Natural killer cell (primary cell): ENCODE measurements at regions not wholly inside any gene's neighbourhood (a gene's known extent, or its start where the extent isn't known, plus 50 kb on each side); places are given as distances from the start of the nearest gene placed in this dataset.

Experiments
- ATAC-seq, 3 donors: fragments of 150-1000 bp in 2 of 3; fragments of 200-7000 bp in 1 of 3; cut with Tn5 transposase; 1 replicate in 1 of 3; 2 replicates in 2 of 3; pipeline ENCODE4 v1.10.0; 2021; ENCODE audit warnings: mild to moderate bottlenecking in 2 of 3, moderate library complexity in 2 of 3
- DNase-seq, 2 donors: peaks; one replicate each; pipeline versions ENCODE4 v3.0.0 to v3.0.0-alpha.2; 2013 to 2021; ENCODE audit warnings: mixed read lengths in 1 of 2
- H3K27ac ChIP-seq: one replicate; pipeline ENCODE4 v1.5.1; 2013; ENCODE audit warnings: mild to moderate bottlenecking, low read length
- H3K27me3 ChIP-seq: one replicate; pipeline ENCODE4 v1.6.1; 2013; ENCODE audit warnings: low read length; ENCODE audit not compliant: control insufficient read depth, insufficient read depth
- H3K36me3 ChIP-seq: one replicate; pipeline ENCODE4 v1.6.1; 2013; ENCODE audit warnings: low read length; ENCODE audit not compliant: control insufficient read depth, insufficient read depth
- H3K4me1 ChIP-seq: one replicate; pipeline ENCODE4 v1.6.1; 2013; ENCODE audit warnings: low read length; ENCODE audit not compliant: control insufficient read depth, insufficient read depth
- H3K4me3 ChIP-seq: one replicate; pipeline ENCODE4 v1.5.1; 2013; ENCODE audit warnings: low read length
- H3K9me3 ChIP-seq: one replicate; pipeline ENCODE4 v1.6.1; 2013; ENCODE audit warnings: low read length; ENCODE audit not compliant: control insufficient read depth, insufficient read depth
- H3K27ac Mint-ChIP-seq, 2 donors: one replicate each; pipeline ENCODE4 v1.8.0; 2022; ENCODE audit warnings: mild to moderate bottlenecking in 2 of 2, mixed read lengths in 2 of 2, moderate library complexity in 1 of 2
- H3K27me3 Mint-ChIP-seq, 2 donors: one replicate each; pipeline ENCODE4 v1.8.0; 2022; ENCODE audit warnings: low read depth in 2 of 2, mixed read lengths in 2 of 2
- H3K36me3 Mint-ChIP-seq: one replicate; pipeline ENCODE4 v1.8.0; 2022; ENCODE audit warnings: mixed read lengths
- H3K4me1 Mint-ChIP-seq, 2 donors: one replicate each; pipeline ENCODE4 v1.8.0; 2022; ENCODE audit warnings: mixed read lengths in 2 of 2
- H3K4me3 Mint-ChIP-seq: one replicate; pipeline ENCODE4 v1.8.0; 2022; ENCODE audit warnings: mild to moderate bottlenecking, moderate library complexity, mixed read lengths
- H3K9me3 Mint-ChIP-seq, 2 donors: one replicate each; pipeline ENCODE4 v1.8.0; 2022; ENCODE audit warnings: mixed read lengths in 2 of 2
- CTCF ChIP-seq: fragments of 200-600 bp; IDR thresholded peaks from one replicate; pipeline ENCODE4 v1.8.0; 2022; ENCODE audit warnings: antibody characterized with exemption
- WGBS: methylation state at CpG from one replicate; pipeline ENCODE4 v1.1.7; 2013; ENCODE audit warnings: missing lambda C conversion rate; ENCODE audit not compliant: insufficient coverage; 5-methylcytosine and 5-hydroxymethylcytosine counted together
- intact Hi-C: fragments of 100-400 bp; cut with micrococcal nuclease; formaldehyde crosslinking; loops from one replicate; pipeline ENCODE4 v1.14.2; 2022

DNA sequence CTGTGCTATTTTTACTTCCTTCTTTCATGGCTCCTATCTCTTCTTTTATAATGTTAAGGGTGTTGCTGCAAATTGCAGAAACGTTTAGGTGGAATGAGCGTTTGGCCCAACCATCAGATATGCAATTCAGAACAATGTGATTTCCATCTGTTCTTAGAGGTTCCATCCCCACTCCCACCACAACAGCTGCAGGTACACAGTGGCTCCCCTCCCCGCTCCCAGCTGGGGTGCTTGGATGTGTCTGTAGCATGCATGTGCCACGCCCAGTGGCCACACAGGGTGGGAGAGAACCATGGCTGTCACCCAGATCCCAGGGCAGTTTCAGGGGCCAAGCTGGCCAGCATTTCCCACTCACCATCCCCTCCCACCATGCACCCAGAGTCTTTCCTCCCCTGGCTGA lies 62.2 kb downstream of the ACTL7B start:
- 93% methylated on average over 4 of the region's 4 CpGs for WGBS

DNA sequence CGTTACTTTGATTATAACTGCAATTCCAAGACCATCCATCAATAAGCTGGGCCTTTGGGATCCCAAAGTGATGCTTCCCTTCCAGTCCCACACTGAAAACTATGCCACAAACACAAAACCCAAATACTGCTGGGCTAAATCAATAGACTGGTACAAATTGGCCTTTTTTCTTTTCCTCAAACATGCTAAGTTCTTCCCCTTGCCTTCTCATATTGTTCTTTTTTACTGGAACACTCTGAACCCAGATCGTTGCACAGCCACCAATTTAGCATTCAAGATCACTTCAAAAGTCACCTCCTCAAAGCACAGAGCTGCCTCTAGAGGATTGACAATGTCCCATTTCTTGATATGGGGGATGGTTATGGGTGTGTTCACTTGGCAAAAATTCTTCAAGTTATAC lies 66.0 kb downstream of the ACTL7B start:
- no peak overlapping the region for H3K4me3 Mint-ChIP-seq
- WGBS, result 32% methylated on average over 2 of the region's 2 CpGs

More for the DNA sequence above, 62.2 kb downstream of the ACTL7B start:
- no peaks in the 10 kb centered on the region for H3K36me3 ChIP-seq
- H3K27me3 Mint-ChIP-seq, result peaks cover 0 to 4% of the 10 kb centered on the region in 2 donors
- peaks cover 0 to 2% of the 10 kb centered on the region in 2 donors for H3K9me3 Mint-ChIP-seq
- no peak overlapping the region for H3K27ac ChIP-seq
- no peak overlapping the region for H3K27ac Mint-ChIP-seq
- H3K4me1 ChIP-seq, result no peaks in the 10 kb centered on the region
- TF ChIP-seq CTCF, result no peak
- H3K36me3 Mint-ChIP-seq, result no peaks in the 10 kb centered on the region
- H3K27me3 ChIP-seq, result no peaks in the 10 kb centered on the region
- DNase-seq, result no peak
- no peaks in the 10 kb centered on the region for H3K9me3 ChIP-seq
- H3K4me3 Mint-ChIP-seq, result no peak overlapping the region
- intact Hi-C loops, result no loop called here
- no peak for ATAC-seq
- H3K4me1 Mint-ChIP-seq, result no peaks in the 10 kb centered on the region
- H3K4me3 ChIP-seq, result no peak overlapping the region

GRCh38 chr9:108787690-108788048 lies 68.1 kb downstream of the ACTL7B start:
- no peaks in the 10 kb centered on the region for H3K36me3 Mint-ChIP-seq
- H3K4me1 Mint-ChIP-seq, result peaks cover 6 to 11% of the 10 kb centered on the region in 2 donors
- H3K9me3 Mint-ChIP-seq, result no peaks in the 10 kb centered on the region
- Histone ChIP-seq H3K4me3 (no peak overlapping the region), H3K36me3 (no peaks in the 10 kb centered on the region), H3K27me3 (no peaks in the 10 kb centered on the region), H3K4me1 (peaks cover 4% of the 10 kb centered on the region), H3K9me3 (no peaks in the 10 kb centered on the region), H3K27ac (no peak overlapping the region)
- no peak overlapping the region for H3K27ac Mint-ChIP-seq
- no peak overlapping the region for H3K4me3 Mint-ChIP-seq
- ATAC-seq, result no peak
- peaks cover 6 to 7% of the 10 kb centered on the region in 2 donors for H3K27me3 Mint-ChIP-seq
- intact Hi-C loops, result no loop called here
- 89% methylated on average over 7 of the region's 7 CpGs for WGBS
- TF ChIP-seq CTCF, result no peak
- no peak for DNase-seq

More for the DNA sequence above, 66.0 kb downstream of the ACTL7B start:
- Mint-ChIP-seq H3K27ac (no peak overlapping the region), H3K27me3 (peaks cover 0 to 4% of the 10 kb centered on the region in 2 donors), H3K9me3 (peaks cover 0 to 2% of the 10 kb centered on the region in 2 donors), H3K4me1 (peaks cover 0 to under 1% of the 10 kb centered on the region in 2 donors), H3K36me3 (no peaks in the 10 kb centered on the region)
- Histone ChIP-seq H3K4me3 (no peak overlapping the region), H3K27ac (no peak overlapping the region), H3K4me1 (no peaks in the 10 kb centered on the region), H3K9me3 (no peaks in the 10 kb centered on the region), H3K27me3 (no peaks in the 10 kb centered on the region), H3K36me3 (no peaks in the 10 kb centered on the region)
- intact Hi-C loops, result no loop called here
- ATAC-seq (no peak), DNase-seq (no peak)
- TF ChIP-seq CTCF, result no peak

DNA sequence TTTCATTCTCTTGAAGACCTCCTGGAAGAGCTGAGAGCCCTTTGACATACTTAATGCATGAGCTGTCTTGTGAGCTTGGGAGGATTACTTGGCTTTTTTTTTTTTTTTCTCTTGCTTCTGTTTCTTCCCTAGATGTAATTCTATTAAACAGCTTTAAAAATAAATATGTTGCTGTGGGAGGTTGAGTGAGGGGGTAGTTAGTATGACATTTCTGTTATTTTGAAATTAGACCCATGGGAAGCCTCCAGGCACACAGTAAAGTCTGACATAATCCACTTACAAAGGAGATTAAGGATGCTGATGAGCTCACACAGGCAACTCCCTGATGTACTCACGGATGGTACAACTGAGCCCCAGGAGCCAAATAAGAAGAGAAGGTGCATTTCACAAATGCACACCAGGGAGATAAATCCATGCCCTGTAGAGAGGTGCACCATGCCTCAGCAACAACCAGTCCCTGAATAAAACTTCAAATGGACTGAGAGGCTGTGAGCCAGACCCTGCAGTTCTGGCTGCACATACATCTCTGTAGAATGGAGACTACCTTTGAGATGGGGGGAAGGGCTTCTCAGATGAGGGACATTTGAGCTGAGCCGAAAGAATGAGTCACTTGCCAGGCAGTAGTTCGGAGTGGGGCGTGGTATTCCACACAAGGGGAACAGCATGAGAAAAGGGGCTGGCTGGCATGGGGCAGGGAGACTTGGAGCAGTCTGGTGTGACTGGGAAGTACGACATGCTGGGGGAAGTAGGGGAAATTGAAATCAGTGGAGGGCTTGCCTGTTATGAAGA lies 68.7 kb downstream of the ACTL7B start:
- H3K4me1 ChIP-seq, result peaks cover 4% of the 10 kb centered on the region
- TF ChIP-seq CTCF, result no peak
- no peak for DNase-seq
- H3K36me3 Mint-ChIP-seq, result no peaks in the 10 kb centered on the region
- H3K27me3 Mint-ChIP-seq, result peaks cover 8% of the 10 kb centered on the region in 2 donors
- no peaks in the 10 kb centered on the region for H3K9me3 ChIP-seq
- no peaks in the 10 kb centered on the region for H3K36me3 ChIP-seq
- no peak for ATAC-seq
- H3K27ac Mint-ChIP-seq, result no peak overlapping the region
- WGBS, result 87% methylated on average over 5 of the region's 5 CpGs
- peaks cover 6 to 11% of the 10 kb centered on the region in 2 donors for H3K4me1 Mint-ChIP-seq
- H3K27ac ChIP-seq, result no peak overlapping the region
- H3K4me3 ChIP-seq, result no peak overlapping the region
- no peaks in the 10 kb centered on the region for H3K9me3 Mint-ChIP-seq
- intact Hi-C loops, result no loop called here
- no peaks in the 10 kb centered on the region for H3K27me3 ChIP-seq
- H3K4me3 Mint-ChIP-seq, result no peak overlapping the region
